Tibial artery (tissue), 4 donors: ENCODE measurements at regions not wholly inside any gene's neighbourhood (a gene's known extent, or its start where the extent isn't known, plus 50 kb on each side); places are given as distances from the start of the nearest gene placed in this dataset.

Source experiments
- DNase-seq, 2 donors: peaks; one replicate each; pipeline ENCODE4 v3.0.0-alpha.2; 2019
- H3K27ac ChIP-seq, 2 donors: fragments of 200-600 bp; sonication (generic) in 1 of 2; 1 replicate in 1 of 2; 2 replicates in 1 of 2; pipeline ENCODE4 v1.5.1; 2018 to 2019; ENCODE audit warnings: mild to moderate bottlenecking in 1 of 2
- H3K27me3 ChIP-seq, 2 donors: fragments of 200-600 bp; sonication (generic) in 1 of 2; one replicate each; pipeline versions ENCODE4 v1.5.1 to v1.6.0; 2016 to 2019
- H3K36me3 ChIP-seq, 3 donors: fragments of 200-600 bp; sonication (generic) in 2 of 3; one replicate each; pipeline ENCODE4 v1.5.1; 2016 to 2019; ENCODE audit warnings: mild to moderate bottlenecking in 2 of 3
- H3K4me1 ChIP-seq, 4 donors: fragments of 200-600 bp; sonication (generic) in 2 of 4; 1 replicate in 3 of 4; 2 replicates in 1 of 4; pipeline ENCODE4 v1.5.1; 2016 to 2019
- H3K4me3 ChIP-seq, 2 donors: fragments of 200-600 bp; sonication (generic) in 1 of 2; 1 replicate in 1 of 2; 2 replicates in 1 of 2; pipeline ENCODE4 v1.5.1; 2018 to 2019; ENCODE audit warnings: mild to moderate bottlenecking in 2 of 2
- H3K9me3 ChIP-seq, 3 donors: fragments of 200-600 bp; sonication (generic) in 1 of 3; one replicate each; pipeline ENCODE4 v1.5.1; 2016 to 2019
- intact Hi-C: fragments of 100-400 bp; cut with DNase I; formaldehyde crosslinking; loops from one replicate; pipeline ENCODE4 v1.15.0; 2023; ENCODE audit warnings: low total_unique reads
- TF ChIP-seq, protein P1 (sequence below), 2 experiments: fragments of 200-600 bp in 1 of 2; fragments of 450-650 bp in 1 of 2; IDR thresholded peaks; one replicate each; pipeline ENCODE4 v1.5.1; 2017 to 2019; ENCODE audit warnings: antibody characterized with exemption in 2 of 2, mild to moderate bottlenecking in 1 of 2, moderate library complexity in 1 of 2

DNA sequence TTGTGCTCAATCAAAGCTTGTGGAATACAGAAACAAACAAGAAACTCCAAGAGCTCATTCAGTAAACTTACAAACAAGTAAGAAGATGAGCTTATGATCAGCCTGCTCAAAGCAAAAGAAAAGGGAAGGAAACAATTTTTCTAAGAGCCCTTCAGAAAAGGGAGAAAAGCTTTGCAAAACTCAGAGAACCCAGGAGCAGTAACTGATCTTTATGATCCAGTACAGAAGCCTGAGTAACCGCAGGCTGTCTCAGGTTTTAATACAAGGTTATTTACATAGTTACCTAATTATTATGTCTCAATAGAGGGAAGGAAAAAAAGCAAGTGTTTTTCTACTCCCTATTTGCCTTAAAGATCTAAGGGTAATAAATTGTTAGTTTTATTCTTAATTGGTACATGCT lies 226.5 kb downstream of the MAFB start:
- no peaks in the 10 kb centered on the region for H3K4me1 ChIP-seq
- H3K4me3 ChIP-seq = no peak overlapping the region
- H3K9me3 ChIP-seq = no peaks in the 10 kb centered on the region
- TF ChIP-seq, protein P1, sequence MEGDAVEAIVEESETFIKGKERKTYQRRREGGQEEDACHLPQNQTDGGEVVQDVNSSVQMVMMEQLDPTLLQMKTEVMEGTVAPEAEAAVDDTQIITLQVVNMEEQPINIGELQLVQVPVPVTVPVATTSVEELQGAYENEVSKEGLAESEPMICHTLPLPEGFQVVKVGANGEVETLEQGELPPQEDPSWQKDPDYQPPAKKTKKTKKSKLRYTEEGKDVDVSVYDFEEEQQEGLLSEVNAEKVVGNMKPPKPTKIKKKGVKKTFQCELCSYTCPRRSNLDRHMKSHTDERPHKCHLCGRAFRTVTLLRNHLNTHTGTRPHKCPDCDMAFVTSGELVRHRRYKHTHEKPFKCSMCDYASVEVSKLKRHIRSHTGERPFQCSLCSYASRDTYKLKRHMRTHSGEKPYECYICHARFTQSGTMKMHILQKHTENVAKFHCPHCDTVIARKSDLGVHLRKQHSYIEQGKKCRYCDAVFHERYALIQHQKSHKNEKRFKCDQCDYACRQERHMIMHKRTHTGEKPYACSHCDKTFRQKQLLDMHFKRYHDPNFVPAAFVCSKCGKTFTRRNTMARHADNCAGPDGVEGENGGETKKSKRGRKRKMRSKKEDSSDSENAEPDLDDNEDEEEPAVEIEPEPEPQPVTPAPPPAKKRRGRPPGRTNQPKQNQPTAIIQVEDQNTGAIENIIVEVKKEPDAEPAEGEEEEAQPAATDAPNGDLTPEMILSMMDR (IDR thresholded peaks at IDR 0.05) = no peak
- intact Hi-C loops = no loop called here
- no peaks in the 10 kb centered on the region for H3K27me3 ChIP-seq
- no peak overlapping the region for H3K27ac ChIP-seq
- no peaks in the 10 kb centered on the region for H3K36me3 ChIP-seq
- no peak for DNase-seq

DNA sequence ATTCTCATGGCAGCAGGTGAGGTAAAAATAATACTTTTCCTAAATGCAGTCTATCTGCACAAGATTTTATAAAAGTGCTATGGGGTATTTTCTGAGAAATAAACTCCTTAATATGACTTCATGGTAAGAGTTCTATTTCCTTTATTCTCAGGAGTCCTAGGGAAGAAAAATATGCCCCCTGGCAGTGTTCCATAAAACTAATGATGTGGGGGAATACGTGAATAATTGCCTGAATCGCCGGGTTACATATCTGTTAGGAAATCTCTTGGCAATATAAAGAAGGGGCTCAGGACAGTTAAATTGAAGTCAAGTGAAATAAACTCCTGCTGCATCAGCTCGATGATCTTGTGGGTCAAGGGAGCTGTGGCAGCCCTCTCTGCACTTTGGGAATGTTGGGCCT lies 229.7 kb downstream of the MAFB start:
- TF ChIP-seq, protein P1 (IDR thresholded peaks at IDR 0.05) = no peak
- Histone ChIP-seq H3K27me3 (no peaks in the 10 kb centered on the region), H3K36me3 (no peaks in the 10 kb centered on the region), H3K4me3 (no peak overlapping the region), H3K9me3 (no peaks in the 10 kb centered on the region), H3K27ac (no peak overlapping the region), H3K4me1 (no peaks in the 10 kb centered on the region)
- DNase-seq = no peak
- intact Hi-C loops = no loop called here

GRCh38 chr20:40457404-40457803 lies 231.6 kb downstream of the MAFB start:
- no peaks in the 10 kb centered on the region for H3K4me1 ChIP-seq
- intact Hi-C loops = no loop called here
- no peak overlapping the region for H3K27ac ChIP-seq
- no peaks in the 10 kb centered on the region for H3K36me3 ChIP-seq
- peaks cover 0 to 5% of the 10 kb centered on the region in 2 donors for H3K27me3 ChIP-seq
- no peaks in the 10 kb centered on the region for H3K9me3 ChIP-seq
- H3K4me3 ChIP-seq = no peak overlapping the region
- TF ChIP-seq, protein P1 (IDR thresholded peaks at IDR 0.05) = no peak
- DNase-seq = no peak

DNA sequence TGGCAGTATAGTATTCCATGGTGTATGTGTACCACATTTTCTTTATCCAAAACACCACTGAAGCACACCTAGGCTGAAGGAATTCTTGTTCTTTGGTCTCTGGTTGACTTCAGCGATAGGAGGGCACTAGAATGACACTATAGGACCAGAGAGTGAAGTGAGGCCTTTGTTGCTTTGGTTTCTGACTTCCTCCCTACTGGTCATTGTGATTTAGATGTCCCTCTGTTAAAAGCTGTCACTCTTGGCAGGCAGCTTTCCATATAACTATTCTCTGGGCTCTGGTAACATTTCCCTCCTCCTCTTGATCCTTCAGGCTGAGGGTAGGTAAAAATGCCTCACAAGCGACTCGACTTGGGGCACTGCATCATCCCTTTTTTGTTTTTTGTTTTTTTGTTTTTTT lies 236.3 kb downstream of the MAFB start:
- Histone ChIP-seq H3K27ac (no peak overlapping the region), H3K4me1 (no peaks in the 10 kb centered on the region), H3K9me3 (no peaks in the 10 kb centered on the region), H3K36me3 (no peaks in the 10 kb centered on the region), H3K4me3 (no peak overlapping the region), H3K27me3 (peaks cover 0 to 5% of the 10 kb centered on the region in 2 donors)
- TF ChIP-seq, protein P1 (IDR thresholded peaks at IDR 0.05) = no peak
- intact Hi-C loops = no loop called here
- DNase-seq = no peak

- TF ChIP-seq, protein P1 (IDR thresholded peaks at IDR 0.05) = no peak
- Histone ChIP-seq H3K9me3 (no peaks in the 10 kb centered on the region), H3K27me3 (peaks cover 0 to 8% of the 10 kb centered on the region in 2 donors), H3K27ac (no peak overlapping the region), H3K36me3 (no peaks in the 10 kb centered on the region), H3K4me3 (no peak overlapping the region), H3K4me1 (no peaks in the 10 kb centered on the region)
- DNase-seq = no peak
- intact Hi-C loops = no loop called here
These were observed 237.5 kb downstream of the MAFB start for GRCh38 chr20:40451552-40451951.

DNA sequence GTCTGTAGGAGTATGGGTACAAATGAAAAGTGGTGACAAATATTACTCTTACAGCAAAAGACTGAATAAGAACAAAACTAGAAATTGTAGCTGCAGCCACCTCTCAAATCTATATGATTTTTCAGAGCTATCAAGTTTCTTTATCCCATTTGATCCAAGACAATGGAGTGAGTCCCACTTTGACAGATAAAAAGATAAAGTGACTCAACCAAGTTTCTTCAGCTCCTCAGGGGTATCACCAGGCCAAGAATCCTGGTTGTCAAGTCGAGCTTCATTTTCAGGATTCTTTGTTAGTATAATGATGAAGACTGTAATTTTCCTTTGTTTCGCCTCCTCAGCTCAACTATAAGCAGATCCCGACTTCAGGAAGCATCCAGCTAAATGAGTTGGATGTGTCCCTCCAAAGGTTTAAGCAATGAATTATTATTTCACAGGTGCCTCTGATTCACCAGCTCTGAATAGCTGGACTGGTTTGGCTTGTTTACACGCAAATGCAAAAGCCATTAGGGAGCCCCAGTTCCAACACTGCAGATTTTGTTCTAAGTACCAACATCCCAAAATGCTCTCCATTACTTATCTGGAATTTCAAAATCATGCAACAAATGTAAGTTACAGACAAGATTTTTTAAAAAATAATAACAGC lies 238.9 kb downstream of the MAFB start:
- H3K27ac ChIP-seq = no peak overlapping the region
- H3K36me3 ChIP-seq = no peaks in the 10 kb centered on the region
- DNase-seq = no peak
- H3K4me3 ChIP-seq = no peak overlapping the region
- intact Hi-C loops = no loop called here
- H3K4me1 ChIP-seq = no peaks in the 10 kb centered on the region
- TF ChIP-seq, protein P1 (IDR thresholded peaks at IDR 0.05) = no peak
- H3K27me3 ChIP-seq = peaks cover 0 to 8% of the 10 kb centered on the region in 2 donors
- no peaks in the 10 kb centered on the region for H3K9me3 ChIP-seq
